OCI-LY1 (cell line): ENCODE measurements at regions not wholly inside any gene's neighbourhood (a gene's known extent, or its start where the extent isn't known, plus 50 kb on each side); places are given as distances from the start of the nearest gene placed in this dataset.

Experiments
- H2AFZ ChIP-seq: fragments of 200-600 bp; sonication (generic), shearing (Covaris generic); 2 replicates; pipeline ENCODE4 v1.6.0; 2014; ENCODE audit warnings: antibody characterized with exemption, mild to moderate bottlenecking, low read length
- H3F3A ChIP-seq: fragments of 200-600 bp; sonication (generic), shearing (Covaris generic); 2 replicates; pipeline ENCODE4 v1.6.0; 2014; ENCODE audit warnings: mild to moderate bottlenecking, antibody characterized with exemption, low read length, moderate library complexity; ENCODE audit not compliant: insufficient read depth
- H3K27ac ChIP-seq: fragments of 200-600 bp; sonication (generic); 2 replicates; pipeline ENCODE4 v1.5.1; 2014; ENCODE audit warnings: low read length, mixed run types, mild to moderate bottlenecking, low read depth; ENCODE audit not compliant: poor library complexity, severe bottlenecking
- H3K27me3 ChIP-seq: fragments of 200-600 bp; sonication (generic); 2 replicates; pipeline ENCODE4 v1.6.0; 2014; ENCODE audit warnings: antibody characterized with exemption, mild to moderate bottlenecking, low read length, moderate library complexity; ENCODE audit not compliant: insufficient read depth
- H3K36me3 ChIP-seq: fragments of 200-600 bp; sonication (generic); 2 replicates; pipeline ENCODE4 v1.6.1; 2014; ENCODE audit warnings: mild to moderate bottlenecking, antibody characterized with exemption, low read length, moderate library complexity, mixed read lengths; ENCODE audit not compliant: insufficient read depth
- H3K4me1 ChIP-seq: fragments of 200-600 bp; sonication (generic); 2 replicates; pipeline ENCODE4 v1.5.1; 2014; ENCODE audit warnings: mild to moderate bottlenecking, low read length, moderate library complexity; ENCODE audit not compliant: insufficient read depth, severe bottlenecking
- H3K4me2 ChIP-seq: fragments of 200-600 bp; sonication (generic), shearing (Covaris generic); 2 replicates; pipeline ENCODE4 v1.6.1; 2014; ENCODE audit warnings: low read length
- H3K4me3 ChIP-seq: fragments of 200-600 bp; sonication (generic); 2 replicates; pipeline ENCODE4 v1.5.1; 2014; ENCODE audit warnings: low read length, low read depth, mild to moderate bottlenecking, mixed read lengths; ENCODE audit not compliant: poor library complexity, severe bottlenecking
- H3K79me2 ChIP-seq: fragments of 200-600 bp; shearing (Covaris generic); 2 replicates; pipeline ENCODE4 v1.6.1; 2016; ENCODE audit warnings: mixed run types, low read length, mixed read lengths; ENCODE audit not compliant: insufficient read depth
- H3K9ac ChIP-seq: fragments of 200-600 bp; sonication (generic), shearing (Covaris generic); 2 replicates; pipeline ENCODE4 v1.6.1; 2014; ENCODE audit warnings: mild to moderate bottlenecking, low read length, mixed read lengths
- H3K9me2 ChIP-seq: fragments of 200-600 bp; sonication (generic), shearing (Covaris generic); 2 replicates; pipeline ENCODE4 v1.6.1; 2014; ENCODE audit warnings: low read depth, mild to moderate bottlenecking, low read length, mixed read lengths
- H3K9me3 ChIP-seq: fragments of 200-600 bp; shearing (Covaris generic); 2 replicates; pipeline ENCODE4 v1.6.1; 2014; ENCODE audit warnings: low read length, mixed read lengths
- H4K20me1 ChIP-seq: fragments of 200-600 bp; sonication (generic), shearing (Covaris generic); 2 replicates; pipeline ENCODE4 v1.6.0; 2016; ENCODE audit warnings: mild to moderate bottlenecking, low read length; ENCODE audit not compliant: insufficient read depth
- EZH2 ChIP-seq: fragments of 200-600 bp; sonication (generic), shearing (Covaris generic); IDR thresholded peaks from 2 replicates; pipeline ENCODE4 v1.8.0; 2017; ENCODE audit warnings: borderline replicate concordance, mixed run types, mild to moderate bottlenecking, antibody characterized with exemption, low read length, moderate library complexity, mixed read lengths
- TF ChIP-seq, protein P1 (sequence below): fragments of 200-600 bp; sonication (generic), shearing (Covaris generic); IDR thresholded peaks from 2 replicates; pipeline ENCODE4 v1.5.1; 2017; ENCODE audit warnings: mild to moderate bottlenecking, antibody characterized with exemption, low read length, moderate library complexity, mixed read lengths

DNA sequence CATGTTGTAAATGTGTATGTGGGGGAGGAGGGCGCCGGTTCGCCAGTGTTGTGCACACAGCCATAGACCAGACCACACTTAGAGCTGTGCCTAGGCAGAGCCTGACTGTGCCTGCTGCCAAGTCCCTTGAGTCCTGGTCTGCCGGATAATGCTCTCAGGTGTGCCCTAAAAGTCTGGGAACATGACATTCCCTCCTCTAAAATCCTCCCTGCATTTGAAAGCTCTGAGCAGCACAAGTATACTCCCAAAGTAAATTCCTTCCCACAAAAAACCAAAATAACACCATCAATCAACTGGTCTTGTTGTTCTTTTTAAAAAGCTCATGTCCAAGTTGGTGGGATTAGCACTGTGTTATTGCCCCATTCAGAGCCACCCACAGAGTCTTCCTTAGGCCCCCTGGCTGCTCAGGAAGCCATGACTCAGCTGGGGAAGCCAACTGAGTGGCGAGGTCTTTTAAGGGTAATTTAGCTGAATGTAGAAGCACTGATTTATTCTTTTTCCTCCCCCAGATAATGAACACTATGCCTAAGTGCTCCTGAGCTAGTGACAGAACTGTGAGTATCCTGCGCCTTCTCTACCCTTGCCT lies 147.8 kb upstream of the MCTP2 start:
- H3K9me3 ChIP-seq, result no peaks in the 10 kb centered on the region
- TF ChIP-seq EZH2, result no peak
- TF ChIP-seq, protein P1, sequence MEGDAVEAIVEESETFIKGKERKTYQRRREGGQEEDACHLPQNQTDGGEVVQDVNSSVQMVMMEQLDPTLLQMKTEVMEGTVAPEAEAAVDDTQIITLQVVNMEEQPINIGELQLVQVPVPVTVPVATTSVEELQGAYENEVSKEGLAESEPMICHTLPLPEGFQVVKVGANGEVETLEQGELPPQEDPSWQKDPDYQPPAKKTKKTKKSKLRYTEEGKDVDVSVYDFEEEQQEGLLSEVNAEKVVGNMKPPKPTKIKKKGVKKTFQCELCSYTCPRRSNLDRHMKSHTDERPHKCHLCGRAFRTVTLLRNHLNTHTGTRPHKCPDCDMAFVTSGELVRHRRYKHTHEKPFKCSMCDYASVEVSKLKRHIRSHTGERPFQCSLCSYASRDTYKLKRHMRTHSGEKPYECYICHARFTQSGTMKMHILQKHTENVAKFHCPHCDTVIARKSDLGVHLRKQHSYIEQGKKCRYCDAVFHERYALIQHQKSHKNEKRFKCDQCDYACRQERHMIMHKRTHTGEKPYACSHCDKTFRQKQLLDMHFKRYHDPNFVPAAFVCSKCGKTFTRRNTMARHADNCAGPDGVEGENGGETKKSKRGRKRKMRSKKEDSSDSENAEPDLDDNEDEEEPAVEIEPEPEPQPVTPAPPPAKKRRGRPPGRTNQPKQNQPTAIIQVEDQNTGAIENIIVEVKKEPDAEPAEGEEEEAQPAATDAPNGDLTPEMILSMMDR, result no peak
- H3K27me3 ChIP-seq, result no peaks in the 10 kb centered on the region; the same call in 1 of the 2 replicates
- no peaks in the 10 kb centered on the region for H3K79me2 ChIP-seq
- no peak overlapping the region for H2AFZ ChIP-seq
- no peak overlapping the region for H3K4me2 ChIP-seq
- H4K20me1 ChIP-seq, result no peaks in the 10 kb centered on the region
- no peak overlapping the region for H3K27ac ChIP-seq
- H3K9me2 ChIP-seq, result no peaks in the 10 kb centered on the region
- no peaks in the 10 kb centered on the region for H3K36me3 ChIP-seq
- no peaks in the 10 kb centered on the region for H3F3A ChIP-seq
- no peak overlapping the region for H3K4me3 ChIP-seq
- H3K9ac ChIP-seq, result no peak overlapping the region
- no peaks in the 10 kb centered on the region for H3K4me1 ChIP-seq

DNA sequence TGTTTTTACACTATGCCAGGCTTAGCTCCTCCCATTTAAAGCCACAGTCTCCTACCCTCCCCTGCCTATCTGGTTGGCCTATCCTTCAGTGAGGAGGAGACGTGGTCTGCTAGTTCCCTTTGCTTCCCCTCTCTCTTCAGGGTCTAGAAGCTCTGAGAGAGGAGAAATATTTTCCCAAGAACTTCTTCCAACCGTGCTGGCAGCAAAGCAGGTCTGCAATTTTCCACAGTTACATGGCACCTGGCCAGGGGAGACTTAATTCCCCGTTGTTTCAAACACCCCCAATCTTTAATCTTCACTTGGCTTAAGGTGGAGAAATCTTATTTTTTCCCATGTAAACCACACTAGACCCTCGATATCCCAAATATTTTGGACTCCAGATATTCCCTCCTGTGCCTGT lies 149.5 kb upstream of the MCTP2 start:
- Histone ChIP-seq H3K4me1 (no peaks in the 10 kb centered on the region), H3K4me3 (no peak overlapping the region), H3K9me3 (no peaks in the 10 kb centered on the region), H3K9me2 (no peaks in the 10 kb centered on the region), H3K9ac (no peak overlapping the region), H3K27ac (no peak overlapping the region), H3F3A (no peaks in the 10 kb centered on the region), H3K36me3 (no peaks in the 10 kb centered on the region), H3K4me2 (no peak overlapping the region), H3K79me2 (no peaks in the 10 kb centered on the region), H4K20me1 (no peaks in the 10 kb centered on the region), H2AFZ (no peak overlapping the region), H3K27me3 (no peaks in the 10 kb centered on the region; the same call in 1 of the 2 replicates)
- no peak for TF ChIP-seq EZH2
- TF ChIP-seq, protein P1, result no peak

DNA sequence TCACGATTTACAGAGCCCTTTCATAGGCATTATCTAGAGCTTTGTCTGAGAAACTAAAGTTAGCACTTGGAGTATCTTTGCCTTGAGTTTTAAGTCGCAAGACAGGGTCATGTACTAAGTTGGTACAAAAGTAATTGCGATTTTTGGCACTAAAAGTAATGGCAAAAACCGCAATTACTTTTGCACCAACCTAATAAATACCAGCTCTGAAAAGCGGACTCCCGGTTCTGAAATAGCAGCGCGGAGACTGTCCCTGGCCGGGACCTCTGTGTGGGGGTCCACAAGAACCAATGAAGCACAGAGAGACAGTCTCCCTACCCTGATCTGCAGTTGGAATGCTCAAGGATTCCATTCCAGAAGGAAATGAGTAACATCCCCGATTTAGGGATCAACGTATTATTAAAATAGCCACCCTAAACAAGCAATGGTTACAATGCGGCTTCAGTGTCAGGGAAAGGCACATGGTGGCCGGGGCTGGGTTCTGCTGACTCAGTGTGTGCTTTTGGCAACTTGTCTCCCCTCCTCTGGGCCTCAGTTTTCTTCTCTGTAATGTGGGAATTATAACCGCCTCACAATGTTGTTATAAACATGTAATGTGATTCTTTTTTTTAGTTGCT lies 150.3 kb upstream of the MCTP2 start:
- H3K9ac ChIP-seq, result no peak overlapping the region
- no peak overlapping the region for H3K4me3 ChIP-seq
- H3K27me3 ChIP-seq, result no peaks in the 10 kb centered on the region; the same call in 1 of the 2 replicates
- H4K20me1 ChIP-seq, result no peaks in the 10 kb centered on the region
- no peaks in the 10 kb centered on the region for H3K9me2 ChIP-seq
- no peak overlapping the region for H3K27ac ChIP-seq
- H3K79me2 ChIP-seq, result no peaks in the 10 kb centered on the region
- no peak overlapping the region for H3K4me2 ChIP-seq
- H2AFZ ChIP-seq, result no peak overlapping the region
- no peaks in the 10 kb centered on the region for H3K36me3 ChIP-seq
- no peaks in the 10 kb centered on the region for H3K4me1 ChIP-seq
- no peaks in the 10 kb centered on the region for H3K9me3 ChIP-seq
- TF ChIP-seq, protein P1, result no peak
- no peak for TF ChIP-seq EZH2
- H3F3A ChIP-seq, result no peaks in the 10 kb centered on the region
